ENCODE measurements at regions not wholly inside any gene's neighbourhood (a gene's known extent, or its start where the extent isn't known, plus 50 kb on each side); places are given as distances from the start of the nearest gene placed in this dataset.

- H3K4me3 ChIP-seq (ENCODE audit: insufficient read depth, low read length, poor library complexity, severe bottlenecking) = no peak overlapping the region
- no peaks in the 10 kb centered on the region for H3K27me3 ChIP-seq (ENCODE audit: low read length)
- H3K9me2 ChIP-seq (replicated peaks; ENCODE audit: insufficient read depth, low read length) = no peaks in the 10 kb centered on the region
- H3K36me3 ChIP-seq (ENCODE audit: low read length) = no peaks in the 10 kb centered on the region
- no peaks in the 10 kb centered on the region for H4K20me1 ChIP-seq (ENCODE audit: low read depth, low read length)
- H3F3A ChIP-seq (ENCODE audit: insufficient read depth) = no peaks in the 10 kb centered on the region
- no peak for TF ChIP-seq EZH2phosphoT487 (conservative IDR thresholded peaks at IDR 0.05; ENCODE audit: low read length)
- TF ChIP-seq, protein P1, sequence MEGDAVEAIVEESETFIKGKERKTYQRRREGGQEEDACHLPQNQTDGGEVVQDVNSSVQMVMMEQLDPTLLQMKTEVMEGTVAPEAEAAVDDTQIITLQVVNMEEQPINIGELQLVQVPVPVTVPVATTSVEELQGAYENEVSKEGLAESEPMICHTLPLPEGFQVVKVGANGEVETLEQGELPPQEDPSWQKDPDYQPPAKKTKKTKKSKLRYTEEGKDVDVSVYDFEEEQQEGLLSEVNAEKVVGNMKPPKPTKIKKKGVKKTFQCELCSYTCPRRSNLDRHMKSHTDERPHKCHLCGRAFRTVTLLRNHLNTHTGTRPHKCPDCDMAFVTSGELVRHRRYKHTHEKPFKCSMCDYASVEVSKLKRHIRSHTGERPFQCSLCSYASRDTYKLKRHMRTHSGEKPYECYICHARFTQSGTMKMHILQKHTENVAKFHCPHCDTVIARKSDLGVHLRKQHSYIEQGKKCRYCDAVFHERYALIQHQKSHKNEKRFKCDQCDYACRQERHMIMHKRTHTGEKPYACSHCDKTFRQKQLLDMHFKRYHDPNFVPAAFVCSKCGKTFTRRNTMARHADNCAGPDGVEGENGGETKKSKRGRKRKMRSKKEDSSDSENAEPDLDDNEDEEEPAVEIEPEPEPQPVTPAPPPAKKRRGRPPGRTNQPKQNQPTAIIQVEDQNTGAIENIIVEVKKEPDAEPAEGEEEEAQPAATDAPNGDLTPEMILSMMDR (IDR thresholded peaks at IDR 0.05; ENCODE audit: insufficient read depth, low read length, poor library complexity, severe bottlenecking) = no peak
- H2AFZ ChIP-seq (ENCODE audit: low read depth, low read length, severe bottlenecking) = no peak overlapping the region
- H3K27ac ChIP-seq (ENCODE audit: low read depth, low read length) = no peak overlapping the region
- no peaks in the 10 kb centered on the region for H3K79me2 ChIP-seq (ENCODE audit: insufficient read depth, low read length)
- no peak overlapping the region for H3K4me2 ChIP-seq (ENCODE audit: low read depth, low read length, poor library complexity, severe bottlenecking)
- H3K9me3 ChIP-seq (ENCODE audit: insufficient read depth, low read length) = no peaks in the 10 kb centered on the region
- H3K9ac ChIP-seq (ENCODE audit: low read length) = no peak overlapping the region
Observed at GRCh38 chr17:72457712-72458111, 336.9 kb downstream of the SOX9 start.

- Histone ChIP-seq H3K27ac (ENCODE audit: low read depth, low read length) (no peak overlapping the region), H3K27me3 (ENCODE audit: low read length) (no peaks in the 10 kb centered on the region), H3K36me3 (ENCODE audit: low read length) (no peaks in the 10 kb centered on the region), H3K4me2 (ENCODE audit: low read depth, low read length, poor library complexity, severe bottlenecking) (no peak overlapping the region), H3K79me2 (ENCODE audit: insufficient read depth, low read length) (no peaks in the 10 kb centered on the region), H3K9me2 (replicated peaks; ENCODE audit: insufficient read depth, low read length) (no peaks in the 10 kb centered on the region), H2AFZ (ENCODE audit: low read depth, low read length, severe bottlenecking) (no peak overlapping the region), H3F3A (ENCODE audit: insufficient read depth) (no peaks in the 10 kb centered on the region), H3K9ac (ENCODE audit: low read length) (no peak overlapping the region), H4K20me1 (ENCODE audit: low read depth, low read length) (no peaks in the 10 kb centered on the region), H3K9me3 (ENCODE audit: insufficient read depth, low read length) (no peaks in the 10 kb centered on the region), H3K4me3 (ENCODE audit: insufficient read depth, low read length, poor library complexity, severe bottlenecking) (no peak overlapping the region)
- TF ChIP-seq, protein P1 (IDR thresholded peaks at IDR 0.05; ENCODE audit: insufficient read depth, low read length, poor library complexity, severe bottlenecking) = no peak
- TF ChIP-seq EZH2phosphoT487 (conservative IDR thresholded peaks at IDR 0.05; ENCODE audit: low read length) = no peak
Observed at GRCh38 chr17:72458301-72458700, 337.5 kb downstream of the SOX9 start.

GRCh38 chr17:72460711-72461110 lies 339.9 kb downstream of the SOX9 start:
- Histone ChIP-seq H3K27me3 (ENCODE audit: low read length) (no peaks in the 10 kb centered on the region), H3F3A (ENCODE audit: insufficient read depth) (no peaks in the 10 kb centered on the region), H3K79me2 (ENCODE audit: insufficient read depth, low read length) (no peaks in the 10 kb centered on the region), H3K27ac (ENCODE audit: low read depth, low read length) (no peak overlapping the region), H3K36me3 (ENCODE audit: low read length) (no peaks in the 10 kb centered on the region), H2AFZ (ENCODE audit: low read depth, low read length, severe bottlenecking) (no peak overlapping the region), H3K4me2 (ENCODE audit: low read depth, low read length, poor library complexity, severe bottlenecking) (no peak overlapping the region), H3K9me3 (ENCODE audit: insufficient read depth, low read length) (no peaks in the 10 kb centered on the region), H3K4me3 (ENCODE audit: insufficient read depth, low read length, poor library complexity, severe bottlenecking) (no peak overlapping the region), H3K9ac (ENCODE audit: low read length) (no peak overlapping the region), H4K20me1 (ENCODE audit: low read depth, low read length) (no peaks in the 10 kb centered on the region), H3K9me2 (replicated peaks; ENCODE audit: insufficient read depth, low read length) (no peaks in the 10 kb centered on the region)
- TF ChIP-seq EZH2phosphoT487 (conservative IDR thresholded peaks at IDR 0.05; ENCODE audit: low read length) = no peak
- TF ChIP-seq, protein P1 (IDR thresholded peaks at IDR 0.05; ENCODE audit: insufficient read depth, low read length, poor library complexity, severe bottlenecking) = no peak
